IMR-90 (cell line): ENCODE measurements at regions not wholly inside any gene's neighbourhood (a gene's known extent, or its start where the extent isn't known, plus 50 kb on each side); places are given as distances from the start of the nearest gene placed in this dataset.

Experiments
- ATAC-seq: fragments of 200-7000 bp; cut with Tn5 transposase; 2 replicates; pipeline ENCODE4 v1.9.1; 2020; ENCODE audit warnings: low read depth, mild to moderate bottlenecking, moderate library complexity
- BruUV-seq: library from RNA; stranded (reverse); fragments of 400-500 nt; replicated peaks from 2 replicates; lab custom pipeline; 2021; lab: Mats Ljungman, UMichigan
- CTCF ChIA-PET: fragments of 300-600 bp; formaldehyde crosslinking; extraction: SDS; loops from one replicate; lab custom pipeline; 2021; ENCODE audit warnings: antibody characterized with exemption; lab: Yijun Ruan, JAX
- POLR2A ChIA-PET: fragments of 300-600 bp; sonication (Branson Sonifier 250); formaldehyde crosslinking; loops from one replicate; lab custom pipeline; 2022; ENCODE audit warnings: antibody characterized with exemption; ENCODE audit not compliant: unreplicated experiment; lab: Charles Lee
- DNase-seq: peaks from one replicate; pipeline ENCODE4 v3.0.0; 2013
- H2AFZ ChIP-seq: replicated peaks from 2 replicates; pipeline ENCODE3; 2013; ENCODE audit warnings: low read length, mild to moderate bottlenecking; ENCODE audit not compliant: poor library complexity
- H2AK5ac ChIP-seq: 2 replicates; pipeline ENCODE4 v1.6.1; 2013; ENCODE audit warnings: low read depth, low read length, inconsistent platforms
- H2AK9ac ChIP-seq: replicated peaks from 2 replicates; pipeline ENCODE3; 2013; ENCODE audit warnings: mild to moderate bottlenecking, low read depth, low read length, moderate library complexity; ENCODE audit not compliant: poor library complexity
- H2BK120ac ChIP-seq: 2 replicates; pipeline ENCODE4 v1.6.1; 2013; ENCODE audit warnings: low read depth, low read length, inconsistent platforms
- H2BK15ac ChIP-seq: 3 replicates; pipeline ENCODE4 v1.6.1; 2013; ENCODE audit warnings: low read depth, low read length, inconsistent platforms
- H2BK20ac ChIP-seq: 2 replicates; pipeline ENCODE4 v1.6.1; 2013; ENCODE audit warnings: low read depth, mild to moderate bottlenecking, inconsistent platforms, low read length, moderate library complexity
- H2BK5ac ChIP-seq: 2 replicates; pipeline ENCODE4 v1.6.1; 2013; ENCODE audit warnings: mild to moderate bottlenecking, low read depth, low read length, inconsistent platforms; ENCODE audit not compliant: poor library complexity, severe bottlenecking
- H3K14ac ChIP-seq: replicated peaks from 2 replicates; pipeline ENCODE4 v1.6.1; 2013; ENCODE audit warnings: low read depth, low read length, inconsistent platforms
- H3K18ac ChIP-seq: 2 replicates; pipeline ENCODE4 v1.6.1; 2013; ENCODE audit warnings: low read depth, low read length, control low read depth
- H3K23ac ChIP-seq: 2 replicates; pipeline ENCODE4 v1.6.1; 2013; ENCODE audit warnings: low read depth, low read length, inconsistent platforms
- H3K27ac ChIP-seq: 2 replicates; pipeline ENCODE4 v1.5.1; 2013; ENCODE audit warnings: mild to moderate bottlenecking, control low read depth, low read length; ENCODE audit not compliant: insufficient read depth
- H3K27me3 ChIP-seq: 2 replicates; pipeline ENCODE4 v1.6.1; 2013; ENCODE audit warnings: low read length; ENCODE audit not compliant: control insufficient read depth, insufficient read depth
- H3K36me3 ChIP-seq: 2 replicates; pipeline ENCODE4 v1.6.1; 2013; ENCODE audit warnings: low read length, mixed read lengths; ENCODE audit not compliant: control insufficient read depth, insufficient read depth
- H3K4ac ChIP-seq: 2 replicates; pipeline ENCODE4 v1.6.1; 2013; ENCODE audit warnings: low read depth, low read length, inconsistent platforms
- H3K4me1 ChIP-seq: 2 replicates; pipeline ENCODE4 v1.6.1; 2013; ENCODE audit warnings: low read length, mixed read lengths; ENCODE audit not compliant: control insufficient read depth, insufficient read depth
- H3K4me2 ChIP-seq: 2 replicates; pipeline ENCODE4 v1.6.1; 2013; ENCODE audit warnings: low read depth, mild to moderate bottlenecking, control low read depth, low read length, moderate library complexity
- H3K4me3 ChIP-seq: 2 replicates; pipeline ENCODE4 v1.5.1; 2013; ENCODE audit warnings: low read depth, mild to moderate bottlenecking, control low read depth, low read length, moderate library complexity; ENCODE audit not compliant: insufficient read depth
- H3K56ac ChIP-seq: 2 replicates; pipeline ENCODE4 v1.6.1; 2013; ENCODE audit warnings: low read length, inconsistent platforms; ENCODE audit not compliant: insufficient read depth; ENCODE audit errors: extremely low read depth
- H3K79me1 ChIP-seq, 2 experiments: 2 replicates each; pipeline ENCODE4 v1.6.1; 2013; ENCODE audit warnings: low read length in 2 of 2, inconsistent platforms in 1 of 2, low read depth in 1 of 2
- H3K9ac ChIP-seq: 2 replicates; pipeline ENCODE4 v1.6.1; 2013; ENCODE audit warnings: low read depth, low read length, control low read depth
- H3K9me1 ChIP-seq: 2 replicates; pipeline ENCODE4 v1.6.1; 2013; ENCODE audit warnings: low read length, inconsistent platforms; ENCODE audit not compliant: insufficient read depth
- H3K9me3 ChIP-seq: 2 replicates; pipeline ENCODE4 v1.6.1; 2013; ENCODE audit warnings: low read length; ENCODE audit not compliant: control insufficient read depth, insufficient read depth
- H4K20me1 ChIP-seq: 2 replicates; pipeline ENCODE4 v1.6.1; 2013; ENCODE audit warnings: low read length, inconsistent platforms; ENCODE audit not compliant: insufficient read depth
- H4K5ac ChIP-seq: 2 replicates; pipeline ENCODE4 v1.6.1; 2013; ENCODE audit warnings: mild to moderate bottlenecking, low read depth, low read length, control low read depth
- H4K8ac ChIP-seq, 2 experiments: 2 replicates each; pipeline ENCODE4 v1.6.1; 2013; ENCODE audit warnings: low read depth in 2 of 2, low read length in 2 of 2, control low read depth in 1 of 2, inconsistent platforms in 1 of 2
- H4K91ac ChIP-seq: 2 replicates; pipeline ENCODE4 v1.6.1; 2013; ENCODE audit warnings: low read depth, low read length, inconsistent platforms; ENCODE audit not compliant: insufficient read depth
- CHD1 ChIP-seq: IDR thresholded peaks from 2 replicates; pipeline ENCODE4 v1.6.1; 2012; ENCODE audit warnings: low read depth, low read length, improper control_type of control experiment
- ELK1 ChIP-seq: fragments of 150-350 bp; IDR thresholded peaks from 2 replicates; pipeline ENCODE4 v1.6.1; 2016; ENCODE audit warnings: low read depth, mild to moderate bottlenecking, low read length, moderate library complexity, borderline replicate concordance
- MAZ ChIP-seq: IDR thresholded peaks from 2 replicates; pipeline ENCODE4 v1.6.1; 2012; ENCODE audit warnings: low read depth, mild to moderate bottlenecking, low read length, improper control_type of control experiment, moderate library complexity, borderline replicate concordance
- NFE2L2 ChIP-seq: fragments of 150-350 bp; IDR thresholded peaks from 2 replicates; pipeline ENCODE4 v1.6.1; 2016; ENCODE audit warnings: low read depth, mild to moderate bottlenecking, low read length
- RAD21 ChIP-seq: IDR thresholded peaks from 2 replicates; pipeline ENCODE4 v1.6.1; 2012; ENCODE audit warnings: low read length, improper control_type of control experiment
- WGBS, 2 experiments: methylation state at CpG; one replicate each; pipeline versions ENCODE4 v1.1.5 to v1.1.7; 2013; ENCODE audit warnings: missing lambda C conversion rate in 2 of 2; ENCODE audit not compliant: insufficient read length in 1 of 2; ENCODE audit errors: extremely low coverage in 2 of 2; 5-methylcytosine and 5-hydroxymethylcytosine counted together
- dilution Hi-C: fragments of 300-500 bp; cut with HindIII; formaldehyde crosslinking; loops from one replicate; pipeline ENCODE4 v1.14.3; 2018; ENCODE audit warnings: low sequenced_read_pairs; ENCODE audit not compliant: unreplicated experiment
- in situ Hi-C: fragments of 300-500 bp; cut with MboI; formaldehyde crosslinking; loops from 3 replicates; pipeline ENCODE4 v1.14.3; 2019; ENCODE audit warnings: low sequenced_read_pairs, inconsistent platforms, mixed read lengths
- intact Hi-C: fragments of 100-400 bp; cut with micrococcal nuclease; formaldehyde crosslinking; loops from 2 replicates; pipeline ENCODE4 v1.10.0; 2022
- TF ChIP-seq, protein P1 (sequence below): conservative IDR thresholded peaks from 2 replicates; pipeline ENCODE4 v1.5.1; 2012; ENCODE audit warnings: mild to moderate bottlenecking, low read depth, low read length, improper control_type of control experiment
- TF ChIP-seq, protein P2 (sequence below): fragments of 150-350 bp; IDR thresholded peaks from 2 replicates; pipeline ENCODE4 v1.6.1; 2017; ENCODE audit warnings: mild to moderate bottlenecking, antibody characterized with exemption, low read length, low read depth

GRCh38 chr18:11489266-11489899 is 120.0 kb upstream of the SLC35G4 start:
- H4K91ac ChIP-seq = no peak overlapping the region
- H3K27me3 ChIP-seq = 0 out of 2 replicates have a peak, but pooled peaks cover 2% of the 10 kb centered on the region
- 83% methylated on average over 3 of the region's 4 CpGs; no CpG with 5 or more reads in 1 of the 2 experiments for WGBS, 2 experiments
- intact Hi-C loops (no loop called here), in situ Hi-C loops (no loop called here), dilution Hi-C loops (no loop called here)
- POLR2A ChIA-PET = no interaction called here
- no peak overlapping the region for H2AK9ac ChIP-seq
- TF ChIP-seq CHD1 (no peak), RAD21 (no peak), MAZ (no peak), ELK1 (no peak), NFE2L2 (no peak)
- TF ChIP-seq, protein P1, sequence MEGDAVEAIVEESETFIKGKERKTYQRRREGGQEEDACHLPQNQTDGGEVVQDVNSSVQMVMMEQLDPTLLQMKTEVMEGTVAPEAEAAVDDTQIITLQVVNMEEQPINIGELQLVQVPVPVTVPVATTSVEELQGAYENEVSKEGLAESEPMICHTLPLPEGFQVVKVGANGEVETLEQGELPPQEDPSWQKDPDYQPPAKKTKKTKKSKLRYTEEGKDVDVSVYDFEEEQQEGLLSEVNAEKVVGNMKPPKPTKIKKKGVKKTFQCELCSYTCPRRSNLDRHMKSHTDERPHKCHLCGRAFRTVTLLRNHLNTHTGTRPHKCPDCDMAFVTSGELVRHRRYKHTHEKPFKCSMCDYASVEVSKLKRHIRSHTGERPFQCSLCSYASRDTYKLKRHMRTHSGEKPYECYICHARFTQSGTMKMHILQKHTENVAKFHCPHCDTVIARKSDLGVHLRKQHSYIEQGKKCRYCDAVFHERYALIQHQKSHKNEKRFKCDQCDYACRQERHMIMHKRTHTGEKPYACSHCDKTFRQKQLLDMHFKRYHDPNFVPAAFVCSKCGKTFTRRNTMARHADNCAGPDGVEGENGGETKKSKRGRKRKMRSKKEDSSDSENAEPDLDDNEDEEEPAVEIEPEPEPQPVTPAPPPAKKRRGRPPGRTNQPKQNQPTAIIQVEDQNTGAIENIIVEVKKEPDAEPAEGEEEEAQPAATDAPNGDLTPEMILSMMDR = no peak
- TF ChIP-seq, protein P2, sequence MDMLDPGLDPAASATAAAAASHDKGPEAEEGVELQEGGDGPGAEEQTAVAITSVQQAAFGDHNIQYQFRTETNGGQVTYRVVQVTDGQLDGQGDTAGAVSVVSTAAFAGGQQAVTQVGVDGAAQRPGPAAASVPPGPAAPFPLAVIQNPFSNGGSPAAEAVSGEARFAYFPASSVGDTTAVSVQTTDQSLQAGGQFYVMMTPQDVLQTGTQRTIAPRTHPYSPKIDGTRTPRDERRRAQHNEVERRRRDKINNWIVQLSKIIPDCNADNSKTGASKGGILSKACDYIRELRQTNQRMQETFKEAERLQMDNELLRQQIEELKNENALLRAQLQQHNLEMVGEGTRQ = no peak
- no peak for DNase-seq
- H3K56ac ChIP-seq = no peak overlapping the region
- CTCF ChIA-PET = no interaction called here
- no peak overlapping the region for H2BK15ac ChIP-seq
- no peaks in the 10 kb centered on the region for H3K9me3 ChIP-seq
- ATAC-seq = no peak
- BruUV-seq = no TSS peak
- H3K4me1 ChIP-seq = peaks cover 2% of the 10 kb centered on the region; the same call in 1 of the 2 replicates
- H4K20me1 ChIP-seq = no peaks in the 10 kb centered on the region
- H3K36me3 ChIP-seq = no peaks in the 10 kb centered on the region
- H2BK5ac ChIP-seq = no peak overlapping the region
- no peak overlapping the region for H4K5ac ChIP-seq
- no peak overlapping the region for H3K14ac ChIP-seq
- no peak overlapping the region for H2AFZ ChIP-seq
- H2BK20ac ChIP-seq = no peak overlapping the region
- H3K4me2 ChIP-seq = no peak overlapping the region
- no peak overlapping the region for H3K18ac ChIP-seq
- no peak overlapping the region for H4K8ac ChIP-seq
- no peak overlapping the region for H3K4me3 ChIP-seq
- H2AK5ac ChIP-seq = no peak overlapping the region
- H3K79me1 ChIP-seq = no peaks in the 10 kb centered on the region
- no peaks in the 10 kb centered on the region for H3K9me1 ChIP-seq
- H3K23ac ChIP-seq = no peak overlapping the region
- no peak overlapping the region for H3K4ac ChIP-seq
- H3K9ac ChIP-seq = no peak overlapping the region
- H2BK120ac ChIP-seq = no peak overlapping the region
- no peak overlapping the region for H3K27ac ChIP-seq
